ENCODE measurements at regions not wholly inside any gene's neighbourhood (a gene's known extent, or its start where the extent isn't known, plus 50 kb on each side); places are given as distances from the start of the nearest gene placed in this dataset.

- no peaks in the 10 kb centered on the region for H3K9me3 Mint-ChIP-seq
- H3K4me1 Mint-ChIP-seq (ENCODE audit: low read depth), result peaks cover 29% of the 10 kb centered on the region
- H3K27me3 Mint-ChIP-seq (ENCODE audit: insufficient read depth), result peaks cover 14% of the 10 kb centered on the region
- no peak for DNase-seq (ENCODE audit: low spot score)
- intact Hi-C loops (cut with micrococcal nuclease), result loop anchor here (5.0 to 10.0 kb wide), 3 partner anchors 190 to 1053 kb away; partner anchors contain the start of gene HSPH1
- no peak overlapping the region for H3K4me3 Mint-ChIP-seq
- H3K36me3 Mint-ChIP-seq (ENCODE audit: low read depth), result no peaks in the 10 kb centered on the region
- no peak overlapping the region for H3K27ac Mint-ChIP-seq
These were observed 195.5 kb downstream of the KATNAL1 start for GRCh38 chr13:30111810-30112209.

- Mint-ChIP-seq H3K4me3 (no peak overlapping the region), H3K27me3 (ENCODE audit: insufficient read depth) (peaks cover 6% of the 10 kb centered on the region), H3K36me3 (ENCODE audit: low read depth) (no peaks in the 10 kb centered on the region), H3K9me3 (no peaks in the 10 kb centered on the region), H3K4me1 (ENCODE audit: low read depth) (peaks cover 29% of the 10 kb centered on the region), H3K27ac (no peak overlapping the region)
- intact Hi-C loops (cut with micrococcal nuclease), result loop anchor here (5.0 to 10.0 kb wide), 3 partner anchors 188 to 1054 kb away; partner anchors contain the start of gene HSPH1
- no peak for DNase-seq (ENCODE audit: low spot score)
These were observed 196.9 kb downstream of the KATNAL1 start for GRCh38 chr13:30110301-30111070.

GRCh38 chr13:30109471-30110135, 197.7 kb downstream of the KATNAL1 start:
- Mint-ChIP-seq H3K36me3 (ENCODE audit: low read depth) (no peaks in the 10 kb centered on the region), H3K9me3 (no peaks in the 10 kb centered on the region), H3K4me3 (no peak overlapping the region), H3K27me3 (ENCODE audit: insufficient read depth) (peaks cover 13% of the 10 kb centered on the region), H3K27ac (no peak overlapping the region), H3K4me1 (ENCODE audit: low read depth) (peaks cover 24% of the 10 kb centered on the region)
- intact Hi-C loops (cut with micrococcal nuclease), result loop anchor here (5.0 to 10.0 kb wide), 3 partner anchors 187 to 1055 kb away; partner anchors contain the start of gene HSPH1
- no peak for DNase-seq (ENCODE audit: low spot score)

- Mint-ChIP-seq H3K36me3 (ENCODE audit: low read depth) (no peaks in the 10 kb centered on the region), H3K9me3 (no peaks in the 10 kb centered on the region), H3K27me3 (ENCODE audit: insufficient read depth) (peaks cover 15% of the 10 kb centered on the region), H3K4me1 (ENCODE audit: low read depth) (peaks cover 18% of the 10 kb centered on the region), H3K27ac (no peak overlapping the region), H3K4me3 (no peak overlapping the region)
- intact Hi-C loops (cut with micrococcal nuclease), result no loop called here
- no peak for DNase-seq (ENCODE audit: low spot score)
These were observed 198.5 kb downstream of the KATNAL1 start for GRCh38 chr13:30108913-30109237.

GRCh38 chr13:30108216-30108912, 199.0 kb downstream of the KATNAL1 start:
- no peak overlapping the region for H3K4me3 Mint-ChIP-seq
- no peaks in the 10 kb centered on the region for H3K36me3 Mint-ChIP-seq (ENCODE audit: low read depth)
- no peak for DNase-seq (ENCODE audit: low spot score)
- peaks cover 13% of the 10 kb centered on the region for H3K4me1 Mint-ChIP-seq (ENCODE audit: low read depth)
- intact Hi-C loops (cut with micrococcal nuclease), result no loop called here
- H3K9me3 Mint-ChIP-seq, result no peaks in the 10 kb centered on the region
- no peak overlapping the region for H3K27ac Mint-ChIP-seq
- H3K27me3 Mint-ChIP-seq (ENCODE audit: insufficient read depth), result peaks cover 15% of the 10 kb centered on the region

- DNase-seq (ENCODE audit: low spot score), result no peak
- no peak overlapping the region for H3K27ac Mint-ChIP-seq
- H3K4me3 Mint-ChIP-seq, result no peak overlapping the region
- intact Hi-C loops (cut with micrococcal nuclease), result no loop called here
- H3K4me1 Mint-ChIP-seq (ENCODE audit: low read depth), result peaks cover 6% of the 10 kb centered on the region
- H3K36me3 Mint-ChIP-seq (ENCODE audit: low read depth), result no peaks in the 10 kb centered on the region
- peaks cover 14% of the 10 kb centered on the region for H3K27me3 Mint-ChIP-seq (ENCODE audit: insufficient read depth)
- H3K9me3 Mint-ChIP-seq, result no peaks in the 10 kb centered on the region
These were observed 199.7 kb downstream of the KATNAL1 start for GRCh38 chr13:30107521-30108136.

GRCh38 chr13:30107121-30107520, 200.2 kb downstream of the KATNAL1 start:
- no peaks in the 10 kb centered on the region for H3K36me3 Mint-ChIP-seq (ENCODE audit: low read depth)
- intact Hi-C loops (cut with micrococcal nuclease), result no loop called here
- H3K9me3 Mint-ChIP-seq, result no peaks in the 10 kb centered on the region
- DNase-seq (ENCODE audit: low spot score), result no peak
- peaks cover 16% of the 10 kb centered on the region for H3K27me3 Mint-ChIP-seq (ENCODE audit: insufficient read depth)
- peaks cover under 1% of the 10 kb centered on the region for H3K4me1 Mint-ChIP-seq (ENCODE audit: low read depth)
- H3K27ac Mint-ChIP-seq, result no peak overlapping the region
- H3K4me3 Mint-ChIP-seq, result no peak overlapping the region

- intact Hi-C loops (cut with micrococcal nuclease), result no loop called here
- H3K36me3 Mint-ChIP-seq (ENCODE audit: low read depth), result no peaks in the 10 kb centered on the region
These were observed 202.0 kb downstream of the KATNAL1 start for GRCh38 chr13:30105381-30105780.

GRCh38 chr13:30103161-30103840, 204.1 kb downstream of the KATNAL1 start:
- H3K36me3 Mint-ChIP-seq (ENCODE audit: low read depth), result no peaks in the 10 kb centered on the region
- no peak overlapping the region for H3K4me3 Mint-ChIP-seq
- intact Hi-C loops (cut with micrococcal nuclease), result no loop called here

More at GRCh38 chr13:30105381-30105780, 202.0 kb downstream of the KATNAL1 start:
- DNase-seq (ENCODE audit: low spot score), result no peak
- no peaks in the 10 kb centered on the region for H3K9me3 Mint-ChIP-seq
- H3K4me3 Mint-ChIP-seq, result no peak overlapping the region
- no peak overlapping the region for H3K27ac Mint-ChIP-seq
- peaks cover 17% of the 10 kb centered on the region for H3K27me3 Mint-ChIP-seq (ENCODE audit: insufficient read depth)
- no peaks in the 10 kb centered on the region for H3K4me1 Mint-ChIP-seq (ENCODE audit: low read depth)

GRCh38 chr13:30100226-30100625, 207.1 kb downstream of the KATNAL1 start:
- peaks cover 23% of the 10 kb centered on the region for H3K27me3 Mint-ChIP-seq (ENCODE audit: insufficient read depth)
- H3K36me3 Mint-ChIP-seq (ENCODE audit: low read depth), result no peaks in the 10 kb centered on the region
- no peaks in the 10 kb centered on the region for H3K4me1 Mint-ChIP-seq (ENCODE audit: low read depth)
- intact Hi-C loops (cut with micrococcal nuclease), result no loop called here
- no peak for DNase-seq (ENCODE audit: low spot score)
- H3K4me3 Mint-ChIP-seq, result no peak overlapping the region
- no peak overlapping the region for H3K27ac Mint-ChIP-seq
- H3K9me3 Mint-ChIP-seq, result no peaks in the 10 kb centered on the region

More at GRCh38 chr13:30103161-30103840, 204.1 kb downstream of the KATNAL1 start:
- Mint-ChIP-seq H3K4me1 (ENCODE audit: low read depth) (no peaks in the 10 kb centered on the region), H3K27me3 (ENCODE audit: insufficient read depth) (peaks cover 19% of the 10 kb centered on the region), H3K27ac (no peak overlapping the region), H3K9me3 (no peaks in the 10 kb centered on the region)
- DNase-seq (ENCODE audit: low spot score), result no peak

- Mint-ChIP-seq H3K36me3 (ENCODE audit: low read depth) (no peaks in the 10 kb centered on the region), H3K4me1 (ENCODE audit: low read depth) (no peaks in the 10 kb centered on the region), H3K27me3 (ENCODE audit: insufficient read depth) (peaks cover 14% of the 10 kb centered on the region), H3K9me3 (no peaks in the 10 kb centered on the region), H3K27ac (no peak overlapping the region), H3K4me3 (no peak overlapping the region)
- no peak for DNase-seq (ENCODE audit: low spot score)
- intact Hi-C loops (cut with micrococcal nuclease), result no loop called here
These were observed 209.7 kb downstream of the KATNAL1 start for GRCh38 chr13:30097701-30098100.

GRCh38 chr13:30097089-30097488, 210.3 kb downstream of the KATNAL1 start:
- H3K9me3 Mint-ChIP-seq, result no peaks in the 10 kb centered on the region
- H3K4me3 Mint-ChIP-seq, result no peak overlapping the region
- no peaks in the 10 kb centered on the region for H3K36me3 Mint-ChIP-seq (ENCODE audit: low read depth)
- intact Hi-C loops (cut with micrococcal nuclease), result no loop called here
- peaks cover 8% of the 10 kb centered on the region for H3K27me3 Mint-ChIP-seq (ENCODE audit: insufficient read depth)
- no peaks in the 10 kb centered on the region for H3K4me1 Mint-ChIP-seq (ENCODE audit: low read depth)
- no peak overlapping the region for H3K27ac Mint-ChIP-seq
- DNase-seq (ENCODE audit: low spot score), result no peak
